AG09309 (cell line): ENCODE measurements at regions not wholly inside any gene's neighbourhood (a gene's known extent, or its start where the extent isn't known, plus 50 kb on each side); places are given as distances from the start of the nearest gene placed in this dataset.
"Not testable (repeated sequence)": the region's sequence is repeated elsewhere in the genome, so short reads cannot be mapped to it uniquely, and the experiment has no call there.

Experiments used
- DNase-seq: peaks from one replicate; pipeline ENCODE4 v3.0.0-alpha.2; 2010; ENCODE audit warnings: low read depth
- H3K4me3 ChIP-seq: 2 replicates; pipeline ENCODE4 v1.5.1; 2011; ENCODE audit warnings: mild to moderate bottlenecking, low read depth, low read length, moderate library complexity; ENCODE audit not compliant: control insufficient read depth
- CTCF ChIP-seq: IDR thresholded peaks from 2 replicates; pipeline ENCODE4 v1.5.1; 2011; ENCODE audit warnings: mild to moderate bottlenecking, low read depth, low read length, inconsistent platforms; ENCODE audit not compliant: insufficient read depth, control insufficient read depth; ENCODE audit errors: missing control alignments

- TF ChIP-seq CTCF, result no peak
- DNase-seq, result no peak
- H3K4me3 ChIP-seq, result no peak overlapping the region
These were observed 213.8 kb downstream of the ALG10 start for GRCh38 chr12:34236073-34236472.

- no peak for DNase-seq
- TF ChIP-seq CTCF, result no peak
- H3K4me3 ChIP-seq, result no peak overlapping the region
These were observed 222.3 kb downstream of the ALG10 start for GRCh38 chr12:34244608-34245007.

- no peak for DNase-seq
- TF ChIP-seq CTCF, result no peak
- no peak overlapping the region for H3K4me3 ChIP-seq
These were observed 227.0 kb downstream of the ALG10 start for GRCh38 chr12:34249271-34249670.

GRCh38 chr12:34251879-34252278, 229.6 kb downstream of the ALG10 start:
- not testable (repeated sequence) for H3K4me3 ChIP-seq, DNase-seq

GRCh38 chr12:34253674-34254073, 231.4 kb downstream of the ALG10 start:
- no peak for DNase-seq
- H3K4me3 ChIP-seq, result no peak overlapping the region

GRCh38 chr12:34257093-34257492, 234.8 kb downstream of the ALG10 start:
- no peak for TF ChIP-seq CTCF
- no peak for DNase-seq
- H3K4me3 ChIP-seq, result no peak overlapping the region

More at GRCh38 chr12:34253674-34254073, 231.4 kb downstream of the ALG10 start:
- no peak for TF ChIP-seq CTCF

GRCh38 chr12:34262140-34262539, 239.8 kb downstream of the ALG10 start:
- not testable (repeated sequence) for DNase-seq, H3K4me3 ChIP-seq

- TF ChIP-seq CTCF, result no peak
- no peak overlapping the region for H3K4me3 ChIP-seq
- DNase-seq, result no peak
These were observed 241.8 kb downstream of the ALG10 start for GRCh38 chr12:34264110-34264509.

GRCh38 chr12:34273703-34274102, 251.4 kb downstream of the ALG10 start:
- not testable (repeated sequence) for H3K4me3 ChIP-seq, DNase-seq
